ENCODE measurements at regions not wholly inside any gene's neighbourhood (a gene's known extent, or its start where the extent isn't known, plus 50 kb on each side); places are given as distances from the start of the nearest gene placed in this dataset.

GRCh38 chr5:2677689-2678088 lies 73.8 kb downstream of the IRX2 start:
- no peak for DNase-seq (ENCODE audit: extremely low read depth, low read depth)
- TF ChIP-seq CTCF (IDR thresholded peaks at IDR 0.05; ENCODE audit: low read depth, low read length, missing control alignments): no peak

GRCh38 chr5:2675548-2675947 lies 75.9 kb downstream of the IRX2 start:
- no peak for TF ChIP-seq CTCF (IDR thresholded peaks at IDR 0.05; ENCODE audit: low read depth, low read length, missing control alignments)
- no peak for DNase-seq (ENCODE audit: extremely low read depth, low read depth)
- no peak overlapping the region for H3K4me3 ChIP-seq (replicated peaks; ENCODE audit: low read depth, low read length)

More at GRCh38 chr5:2677689-2678088, 73.8 kb downstream of the IRX2 start:
- no peak overlapping the region for H3K4me3 ChIP-seq (replicated peaks; ENCODE audit: low read depth, low read length)

- no peak for TF ChIP-seq CTCF (IDR thresholded peaks at IDR 0.05; ENCODE audit: low read depth, low read length, missing control alignments)
- no peak overlapping the region for H3K4me3 ChIP-seq (replicated peaks; ENCODE audit: low read depth, low read length)
- no peak for DNase-seq (ENCODE audit: extremely low read depth, low read depth)
These were observed 77.0 kb downstream of the IRX2 start for GRCh38 chr5:2674456-2674855.

- no peak for TF ChIP-seq CTCF (IDR thresholded peaks at IDR 0.05; ENCODE audit: low read depth, low read length, missing control alignments)
- no peak overlapping the region for H3K4me3 ChIP-seq (replicated peaks; ENCODE audit: low read depth, low read length)
- DNase-seq (ENCODE audit: extremely low read depth, low read depth): no peak
These were observed 80.5 kb downstream of the IRX2 start for GRCh38 chr5:2670940-2671339.

GRCh38 chr5:2669913-2670312 lies 81.6 kb downstream of the IRX2 start:
- H3K4me3 ChIP-seq (replicated peaks; ENCODE audit: low read depth, low read length): no peak overlapping the region
- no peak for DNase-seq (ENCODE audit: extremely low read depth, low read depth)
- no peak for TF ChIP-seq CTCF (IDR thresholded peaks at IDR 0.05; ENCODE audit: low read depth, low read length, missing control alignments)

- no peak for TF ChIP-seq CTCF (IDR thresholded peaks at IDR 0.05; ENCODE audit: low read depth, low read length, missing control alignments)
- no peak overlapping the region for H3K4me3 ChIP-seq (replicated peaks; ENCODE audit: low read depth, low read length)
These were observed 82.2 kb downstream of the IRX2 start for GRCh38 chr5:2669259-2669658.

GRCh38 chr5:2666081-2666480 lies 85.4 kb downstream of the IRX2 start:
- no peak overlapping the region for H3K4me3 ChIP-seq (replicated peaks; ENCODE audit: low read depth, low read length)
- TF ChIP-seq CTCF (IDR thresholded peaks at IDR 0.05; ENCODE audit: low read depth, low read length, missing control alignments): no peak
- DNase-seq (ENCODE audit: extremely low read depth, low read depth): no peak

More at GRCh38 chr5:2669259-2669658, 82.2 kb downstream of the IRX2 start:
- DNase-seq (ENCODE audit: extremely low read depth, low read depth): no peak
